Vagina (tissue), 2 donors: ENCODE measurements at regions not wholly inside any gene's neighbourhood (a gene's known extent, or its start where the extent isn't known, plus 50 kb on each side); places are given as distances from the start of the nearest gene placed in this dataset.
"Not testable (repeated sequence)": the region's sequence is repeated elsewhere in the genome, so short reads cannot be mapped to it uniquely, and the experiment has no call there.

ENCODE experiments used
- DNase-seq, 2 donors: peaks; one replicate each; pipeline ENCODE4 v3.0.0-alpha.2; 2017; ENCODE audit errors: extremely low spot score in 2 of 2
- H3K27ac ChIP-seq: fragments of 200-600 bp; sonication (generic); one replicate; pipeline ENCODE4 v1.5.1; 2019
- H3K27me3 ChIP-seq: fragments of 200-600 bp; sonication (generic); one replicate; pipeline ENCODE4 v1.5.1; 2019
- H3K36me3 ChIP-seq, 2 donors: fragments of 200-600 bp; sonication (generic); one replicate each; pipeline ENCODE4 v1.5.1; 2017 to 2019
- H3K4me1 ChIP-seq: fragments of 200-600 bp; sonication (generic); one replicate; pipeline ENCODE4 v1.5.1; 2019
- H3K4me3 ChIP-seq, 2 donors: fragments of 200-600 bp; sonication (generic); 1 replicate in 1 of 2; 2 replicates in 1 of 2; pipeline ENCODE4 v1.5.1; 2016 to 2019
- H3K9me3 ChIP-seq: fragments of 200-600 bp; sonication (generic); one replicate; pipeline ENCODE4 v1.5.1; 2019
- CTCF ChIP-seq, 3 experiments: fragments of 450-650 bp in 2 of 3; fragments of 200-600 bp in 1 of 3; sonication (generic) in 1 of 3; IDR thresholded peaks; one replicate each; pipeline ENCODE4 v1.5.1; 2017 to 2019; ENCODE audit warnings: antibody characterized with exemption in 3 of 3, mild to moderate bottlenecking in 2 of 3, moderate library complexity in 2 of 3
- POLR2A ChIP-seq, 2 donors: fragments of 450-650 bp; IDR thresholded peaks; one replicate each; pipeline ENCODE4 v1.6.1; 2017; ENCODE audit warnings: antibody characterized with exemption in 2 of 2, mild to moderate bottlenecking in 2 of 2, moderate library complexity in 2 of 2
- POLR2AphosphoS5 ChIP-seq, 2 donors: sonication (generic); formaldehyde crosslinking; IDR thresholded peaks; one replicate each; pipeline ENCODE4 v1.9.0; 2017; ENCODE audit warnings: antibody characterized with exemption in 2 of 2, mild to moderate bottlenecking in 2 of 2, low read depth in 1 of 2; ENCODE audit not compliant: insufficient read depth in 1 of 2
- intact Hi-C: fragments of 100-400 bp; cut with DNase I; formaldehyde crosslinking; loops from one replicate; pipeline ENCODE4 v1.15.1; 2023

GRCh38 chr14:95620659-95621059 lies 65.6 kb upstream of the TCL1B start:
- no peaks in the 10 kb centered on the region for H3K36me3 ChIP-seq
- TF ChIP-seq POLR2A (IDR thresholded peaks at IDR 0.05): no peak
- TF ChIP-seq POLR2AphosphoS5 (IDR thresholded peaks at IDR 0.05; ENCODE audit: insufficient read depth in 1 of 2, low read depth in 1 of 2): no peak
- H3K4me1 ChIP-seq: no peaks in the 10 kb centered on the region
- H3K4me3 ChIP-seq: no peak overlapping the region
- intact Hi-C loops: no loop called here
- DNase-seq: no peak
- H3K27me3 ChIP-seq: no peaks in the 10 kb centered on the region
- no peak overlapping the region for H3K27ac ChIP-seq
- no peaks in the 10 kb centered on the region for H3K9me3 ChIP-seq

GRCh38 chr14:95623195-95623594 lies 63.0 kb upstream of the TCL1B start:
- Histone ChIP-seq H3K4me3 (no peak overlapping the region), H3K36me3 (no peaks in the 10 kb centered on the region), H3K4me1 (no peaks in the 10 kb centered on the region), H3K27me3 (no peaks in the 10 kb centered on the region), H3K9me3 (no peaks in the 10 kb centered on the region), H3K27ac (no peak overlapping the region)
- TF ChIP-seq CTCF (IDR thresholded peaks at IDR 0.05) (no peak), POLR2A (IDR thresholded peaks at IDR 0.05) (no peak), POLR2AphosphoS5 (IDR thresholded peaks at IDR 0.05; ENCODE audit: insufficient read depth in 1 of 2, low read depth in 1 of 2) (no peak)
- DNase-seq: no peak
- intact Hi-C loops: no loop called here

DNA sequence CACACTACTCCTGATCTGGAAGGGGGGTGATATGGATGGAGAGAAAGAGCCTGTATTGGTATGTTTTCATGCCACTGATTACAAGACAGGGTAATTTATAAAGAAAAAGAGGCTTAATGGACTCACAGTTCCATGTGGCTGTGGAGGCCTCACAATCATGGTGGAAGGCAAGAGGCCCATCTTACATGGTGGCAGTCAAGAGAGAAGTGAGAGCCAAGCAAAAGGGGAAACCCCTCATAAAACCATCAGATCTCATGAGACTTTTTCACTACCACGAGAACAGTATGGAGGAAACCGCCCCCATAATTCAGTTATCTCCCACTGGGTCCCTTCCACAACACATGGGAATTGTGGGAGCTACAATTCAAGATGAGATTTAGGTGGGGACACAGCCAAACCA lies 60.5 kb upstream of the TCL1B start:
- H3K4me3 ChIP-seq, H3K4me1 ChIP-seq, H3K36me3 ChIP-seq, H3K9me3 ChIP-seq, H3K27me3 ChIP-seq, DNase-seq, intact Hi-C loops, H3K27ac ChIP-seq: not testable (repeated sequence)

GRCh38 chr14:95635051-95635450 lies 51.2 kb upstream of the TCL1B start:
- Histone ChIP-seq H3K9me3 (no peaks in the 10 kb centered on the region), H3K4me3 (no peak overlapping the region), H3K27me3 (no peaks in the 10 kb centered on the region), H3K4me1 (no peaks in the 10 kb centered on the region), H3K36me3 (no peaks in the 10 kb centered on the region), H3K27ac (no peak overlapping the region)
- no peak for DNase-seq
- TF ChIP-seq POLR2A (IDR thresholded peaks at IDR 0.05) (no peak), CTCF (IDR thresholded peaks at IDR 0.05) (no peak), POLR2AphosphoS5 (IDR thresholded peaks at IDR 0.05; ENCODE audit: insufficient read depth in 1 of 2, low read depth in 1 of 2) (no peak)
- intact Hi-C loops: no loop called here
